Liver (tissue), 8 donors: ENCODE measurements at regions not wholly inside any gene's neighbourhood (a gene's known extent, or its start where the extent isn't known, plus 50 kb on each side); places are given as distances from the start of the nearest gene placed in this dataset.

Experiments
- DNase-seq: peaks from one replicate; pipeline ENCODE4 v3.0.0-alpha.2; 2017; ENCODE audit warnings: low spot score
- H3K27ac ChIP-seq, 2 donors: one replicate each; pipeline ENCODE4 v1.7.0; 2013; ENCODE audit warnings: inconsistent platforms in 2 of 2, low read length in 2 of 2, control low read depth in 1 of 2, low read depth in 1 of 2, mild to moderate bottlenecking in 1 of 2
- H3K27me3 ChIP-seq, 4 donors: one replicate each; pipeline versions ENCODE4 v1.6.1 to v1.7.0; 2013; ENCODE audit warnings: low read length in 3 of 4, inconsistent platforms in 1 of 4, mild to moderate bottlenecking in 1 of 4, moderate library complexity in 1 of 4; ENCODE audit not compliant: control insufficient read depth in 4 of 4, insufficient read depth in 4 of 4
- H3K36me3 ChIP-seq, 4 donors: one replicate each; pipeline versions ENCODE4 v1.6.1 to v1.7.0; 2013; ENCODE audit warnings: low read length in 3 of 4, mild to moderate bottlenecking in 3 of 4, low read depth in 1 of 4, moderate library complexity in 1 of 4; ENCODE audit not compliant: control insufficient read depth in 4 of 4, insufficient read depth in 3 of 4
- H3K4me1 ChIP-seq, 4 donors: one replicate each; pipeline versions ENCODE4 v1.6.1 to v1.7.0; 2013; ENCODE audit warnings: low read length in 3 of 4, mild to moderate bottlenecking in 3 of 4, moderate library complexity in 1 of 4; ENCODE audit not compliant: control insufficient read depth in 4 of 4, insufficient read depth in 4 of 4
- H3K4me3 ChIP-seq, 3 donors: one replicate each; pipeline versions ENCODE4 v1.6.1 to v1.7.0; 2013; ENCODE audit warnings: low read length in 3 of 3, control low read depth in 1 of 3, low read depth in 1 of 3, mild to moderate bottlenecking in 1 of 3
- H3K9ac ChIP-seq, 2 donors: one replicate each; pipeline ENCODE4 v1.7.0; 2013; ENCODE audit warnings: low read length in 2 of 2, mild to moderate bottlenecking in 2 of 2, moderate library complexity in 2 of 2, control low read depth in 1 of 2, low read depth in 1 of 2
- H3K9me3 ChIP-seq, 4 donors: one replicate each; pipeline versions ENCODE4 v1.6.1 to v1.7.0; 2013; ENCODE audit warnings: low read length in 3 of 4; ENCODE audit not compliant: control insufficient read depth in 4 of 4
- ATF3 ChIP-seq: IDR thresholded peaks from 2 replicates; pipeline ENCODE4 v1.6.1; 2016; ENCODE audit warnings: antibody characterized with exemption
- CTCF ChIP-seq: fragments of 150-350 bp; IDR thresholded peaks from 2 replicates; pipeline ENCODE4 v1.5.1; 2017; ENCODE audit warnings: improper control_type of control experiment, low read depth, low read length; ENCODE audit not compliant: missing input control
- EGR1 ChIP-seq, 2 donors: IDR thresholded peaks; 2 replicates each; pipeline ENCODE4 v1.6.1; 2016 to 2018; ENCODE audit warnings: antibody characterized with exemption in 2 of 2, low read depth in 2 of 2
- FOXA1 ChIP-seq: IDR thresholded peaks from 2 replicates; pipeline ENCODE4 v1.6.1; 2016; ENCODE audit warnings: antibody characterized with exemption
- FOXA2 ChIP-seq: IDR thresholded peaks from 2 replicates; pipeline ENCODE4 v1.6.1; 2016; ENCODE audit warnings: antibody characterized with exemption
- GABPA ChIP-seq, 2 donors: IDR thresholded peaks in 1 of 2; conservative IDR thresholded peaks in 1 of 2; 2 replicates each; pipeline ENCODE4 v1.6.1; 2016; ENCODE audit warnings: antibody characterized with exemption in 2 of 2, mild to moderate bottlenecking in 1 of 2, moderate library complexity in 1 of 2
- HNF4A ChIP-seq, 2 donors: conservative IDR thresholded peaks; 2 replicates each; pipeline ENCODE4 v1.6.1; 2016; ENCODE audit warnings: antibody characterized with exemption in 2 of 2, mild to moderate bottlenecking in 2 of 2
- HNF4G ChIP-seq: IDR thresholded peaks from 2 replicates; pipeline ENCODE4 v1.6.1; 2016; ENCODE audit warnings: antibody characterized with exemption
- JUND ChIP-seq, 2 donors: IDR thresholded peaks; 2 replicates each; pipeline ENCODE4 v1.6.1; 2016; ENCODE audit warnings: antibody characterized with exemption in 2 of 2
- MAX ChIP-seq: IDR thresholded peaks from 2 replicates; pipeline ENCODE4 v1.6.1; 2016; ENCODE audit warnings: antibody characterized with exemption
- NR2F2 ChIP-seq: IDR thresholded peaks from 2 replicates; pipeline ENCODE4 v1.6.1; 2016; ENCODE audit warnings: antibody characterized with exemption
- RAD21 ChIP-seq, 2 donors: IDR thresholded peaks; 2 replicates each; pipeline ENCODE4 v1.6.1; 2016; ENCODE audit warnings: antibody characterized with exemption in 2 of 2, mild to moderate bottlenecking in 2 of 2
- REST ChIP-seq: IDR thresholded peaks from 2 replicates; pipeline ENCODE4 v1.6.1; 2016; ENCODE audit warnings: antibody characterized with exemption, mild to moderate bottlenecking
- RXRA ChIP-seq, 2 donors: IDR thresholded peaks; 2 replicates each; pipeline ENCODE4 v1.6.1; 2017 to 2018; ENCODE audit warnings: antibody characterized with exemption in 2 of 2, mild to moderate bottlenecking in 1 of 2
- SP1 ChIP-seq: IDR thresholded peaks from 2 replicates; pipeline ENCODE4 v1.6.1; 2018; ENCODE audit warnings: antibody characterized with exemption, mild to moderate bottlenecking
- TAF1 ChIP-seq: conservative IDR thresholded peaks from 2 replicates; pipeline ENCODE4 v1.6.1; 2016; ENCODE audit warnings: antibody characterized with exemption, mild to moderate bottlenecking
- YY1 ChIP-seq: IDR thresholded peaks from 2 replicates; pipeline ENCODE4 v1.6.1; 2016; ENCODE audit warnings: antibody characterized with exemption, mild to moderate bottlenecking
- ZBTB33 ChIP-seq: IDR thresholded peaks from 2 replicates; pipeline ENCODE4 v1.6.1; 2016; ENCODE audit warnings: antibody characterized with exemption
- WGBS: extraction: QIAGEN DNeasy Blood & Tissue Kit; methylation state at CpG from one replicate; pipeline ENCODE4 v1.1.7; 2013; 5-methylcytosine and 5-hydroxymethylcytosine counted together
- donor health status: healthy.
- donor health status: healthy.
- donor health status: healthy.
- donor health status: healthy.
- donor health status: healthy.

- peaks cover 0 to 4% (median 0%) of the 10 kb centered on the region in 4 donors for H3K27me3 ChIP-seq
- 82% methylated on average over 1 of the region's 1 CpG for WGBS
- H3K4me1 ChIP-seq, result no peaks in the 10 kb centered on the region
- no peaks in the 10 kb centered on the region for H3K9me3 ChIP-seq
- no peak overlapping the region for H3K9ac ChIP-seq
- H3K27ac ChIP-seq, result no peak overlapping the region
- H3K36me3 ChIP-seq, result no peaks in the 10 kb centered on the region
- no peak for DNase-seq
- no peak overlapping the region for H3K4me3 ChIP-seq
- TF ChIP-seq MAX (no peak), FOXA2 (no peak), CTCF (no peak), ATF3 (no peak), GABPA (IDR thresholded peaks at IDR 0.05 in 1 of 2, conservative IDR thresholded peaks at IDR 0.05 in 1 of 2) (no peak), NR2F2 (no peak), REST (no peak), HNF4A (conservative IDR thresholded peaks at IDR 0.05) (no peak), HNF4G (no peak), RXRA (IDR thresholded peaks at IDR 0.05) (no peak), RAD21 (IDR thresholded peaks at IDR 0.05) (no peak), YY1 (no peak), FOXA1 (no peak), TAF1 (no peak), SP1 (no peak), JUND (IDR thresholded peaks at IDR 0.05) (no peak), ZBTB33 (no peak), EGR1 (IDR thresholded peaks at IDR 0.05; ENCODE audit: low read depth in 2 of 2) (no peak)
These were observed 54.4 kb upstream of the TP53I11 start for GRCh38 chr11:45005106-45005505.
